ENCODE measurements at regions not wholly inside any gene's neighbourhood (a gene's known extent, or its start where the extent isn't known, plus 50 kb on each side); places are given as distances from the start of the nearest gene placed in this dataset.

- TF ChIP-seq, protein P1, sequence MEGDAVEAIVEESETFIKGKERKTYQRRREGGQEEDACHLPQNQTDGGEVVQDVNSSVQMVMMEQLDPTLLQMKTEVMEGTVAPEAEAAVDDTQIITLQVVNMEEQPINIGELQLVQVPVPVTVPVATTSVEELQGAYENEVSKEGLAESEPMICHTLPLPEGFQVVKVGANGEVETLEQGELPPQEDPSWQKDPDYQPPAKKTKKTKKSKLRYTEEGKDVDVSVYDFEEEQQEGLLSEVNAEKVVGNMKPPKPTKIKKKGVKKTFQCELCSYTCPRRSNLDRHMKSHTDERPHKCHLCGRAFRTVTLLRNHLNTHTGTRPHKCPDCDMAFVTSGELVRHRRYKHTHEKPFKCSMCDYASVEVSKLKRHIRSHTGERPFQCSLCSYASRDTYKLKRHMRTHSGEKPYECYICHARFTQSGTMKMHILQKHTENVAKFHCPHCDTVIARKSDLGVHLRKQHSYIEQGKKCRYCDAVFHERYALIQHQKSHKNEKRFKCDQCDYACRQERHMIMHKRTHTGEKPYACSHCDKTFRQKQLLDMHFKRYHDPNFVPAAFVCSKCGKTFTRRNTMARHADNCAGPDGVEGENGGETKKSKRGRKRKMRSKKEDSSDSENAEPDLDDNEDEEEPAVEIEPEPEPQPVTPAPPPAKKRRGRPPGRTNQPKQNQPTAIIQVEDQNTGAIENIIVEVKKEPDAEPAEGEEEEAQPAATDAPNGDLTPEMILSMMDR (conservative IDR thresholded peaks at IDR 0.05; ENCODE audit: low read length) = no peak
- no peak for TF ChIP-seq EZH2phosphoT487 (IDR thresholded peaks at IDR 0.05; ENCODE audit: borderline replicate concordance, low read depth, low read length)
Observed at GRCh38 chr5:106964132-106964531, 706.6 kb downstream of the EFNA5 start.
